ENCODE measurements at regions not wholly inside any gene's neighbourhood (a gene's known extent, or its start where the extent isn't known, plus 50 kb on each side); places are given as distances from the start of the nearest gene placed in this dataset.
A peak's percentile ranks its signal among the peaks of the same experiment; 100 is the strongest.

- intact Hi-C loops (cut with micrococcal nuclease; ENCODE audit: unreplicated experiment), result no loop called here
- no TSS peak for BruUV-seq (replicated peaks)
- no peak for TF ChIP-seq CTCF (IDR thresholded peaks at IDR 0.05; ENCODE audit: unreplicated experiment)
- H3K9me3 Mint-ChIP-seq (ENCODE audit: low read depth, unreplicated experiment), result no peaks in the 10 kb centered on the region
- CTCF ChIA-PET, result interaction anchor here (0.7 to 1.4 kb wide), 3 partner anchors 129 to 1306 kb away, joined by 3 read pairs; no protein-coding TSS in a partner anchor
- no peak overlapping the region for H3K27ac Mint-ChIP-seq (ENCODE audit: unreplicated experiment)
- H3K27me3 Mint-ChIP-seq (ENCODE audit: unreplicated experiment), result no peaks in the 10 kb centered on the region
- DNase-seq, result no peak
- peaks cover 18% of the 10 kb centered on the region for H3K4me1 Mint-ChIP-seq (ENCODE audit: low read depth, unreplicated experiment)
- H3K4me3 Mint-ChIP-seq (ENCODE audit: low read depth, unreplicated experiment), result no peak overlapping the region
- H3K36me3 Mint-ChIP-seq (ENCODE audit: insufficient read depth, unreplicated experiment), result no peaks in the 10 kb centered on the region
Measured at GRCh38 chr1:55278378-55278777, 63.2 kb upstream of the USP24 start.

- Mint-ChIP-seq H3K27me3 (ENCODE audit: unreplicated experiment) (no peaks in the 10 kb centered on the region), H3K4me3 (ENCODE audit: low read depth, unreplicated experiment) (no peak overlapping the region), H3K27ac (ENCODE audit: unreplicated experiment) (no peak overlapping the region), H3K36me3 (ENCODE audit: insufficient read depth, unreplicated experiment) (no peaks in the 10 kb centered on the region), H3K9me3 (ENCODE audit: low read depth, unreplicated experiment) (no peaks in the 10 kb centered on the region), H3K4me1 (ENCODE audit: low read depth, unreplicated experiment) (peaks cover 18% of the 10 kb centered on the region)
- TF ChIP-seq CTCF (IDR thresholded peaks at IDR 0.05; ENCODE audit: unreplicated experiment), result peak; percentile 80
- intact Hi-C loops (cut with micrococcal nuclease; ENCODE audit: unreplicated experiment), result loop anchor here (1.0 to 2.0 kb wide), 2 partner anchors 65 to 137 kb away; no protein-coding TSS in a partner anchor
- CTCF ChIA-PET, result interaction anchor here (1.0 to 1.4 kb wide), 2 partner anchors 134 to 206 kb away, joined by 3 to 5 read pairs; no protein-coding TSS in a partner anchor
- no TSS peak for BruUV-seq (replicated peaks)
- peak; percentile 81 for DNase-seq
Measured at GRCh38 chr1:55277377-55278130, 62.4 kb upstream of the USP24 start.

- no peak for TF ChIP-seq CTCF (IDR thresholded peaks at IDR 0.05; ENCODE audit: unreplicated experiment)
- no peaks in the 10 kb centered on the region for H3K27me3 Mint-ChIP-seq (ENCODE audit: unreplicated experiment)
Measured at GRCh38 chr1:55276671-55277376, 61.7 kb upstream of the USP24 start.

GRCh38 chr1:55275941-55276341 lies 60.8 kb upstream of the USP24 start:
- no TSS peak for BruUV-seq (replicated peaks)
- no peaks in the 10 kb centered on the region for H3K36me3 Mint-ChIP-seq (ENCODE audit: insufficient read depth, unreplicated experiment)
- TF ChIP-seq CTCF (IDR thresholded peaks at IDR 0.05; ENCODE audit: unreplicated experiment), result no peak
- CTCF ChIA-PET, result no interaction called here
- H3K27me3 Mint-ChIP-seq (ENCODE audit: unreplicated experiment), result no peaks in the 10 kb centered on the region
- H3K4me3 Mint-ChIP-seq (ENCODE audit: low read depth, unreplicated experiment), result no peak overlapping the region
- H3K27ac Mint-ChIP-seq (ENCODE audit: unreplicated experiment), result no peak overlapping the region
- intact Hi-C loops (cut with micrococcal nuclease; ENCODE audit: unreplicated experiment), result loop anchor here (2.0 kb wide), 1 partner anchor 63 kb away; no protein-coding TSS in a partner anchor
- H3K4me1 Mint-ChIP-seq (ENCODE audit: low read depth, unreplicated experiment), result peaks cover 18% of the 10 kb centered on the region
- no peak for DNase-seq
- no peaks in the 10 kb centered on the region for H3K9me3 Mint-ChIP-seq (ENCODE audit: low read depth, unreplicated experiment)

More at GRCh38 chr1:55276671-55277376, 61.7 kb upstream of the USP24 start:
- BruUV-seq (replicated peaks), result no TSS peak
- Mint-ChIP-seq H3K27ac (ENCODE audit: unreplicated experiment) (no peak overlapping the region), H3K4me3 (ENCODE audit: low read depth, unreplicated experiment) (no peak overlapping the region), H3K9me3 (ENCODE audit: low read depth, unreplicated experiment) (no peaks in the 10 kb centered on the region), H3K4me1 (ENCODE audit: low read depth, unreplicated experiment) (peaks cover 18% of the 10 kb centered on the region), H3K36me3 (ENCODE audit: insufficient read depth, unreplicated experiment) (no peaks in the 10 kb centered on the region)
- CTCF ChIA-PET, result interaction anchor here (1.0 to 1.4 kb wide), 2 partner anchors 133 to 205 kb away, joined by 3 to 5 read pairs; no protein-coding TSS in a partner anchor
- DNase-seq, result no peak
- intact Hi-C loops (cut with micrococcal nuclease; ENCODE audit: unreplicated experiment), result loop anchor here (1.0 to 2.0 kb wide), 2 partner anchors 64 to 137 kb away; no protein-coding TSS in a partner anchor

Measured in Calu3 (cell line).